DND-41 (cell line): ENCODE measurements at regions not wholly inside any gene's neighbourhood (a gene's known extent, or its start where the extent isn't known, plus 50 kb on each side); places are given as distances from the start of the nearest gene placed in this dataset.

ENCODE experiments used
- ATAC-seq: fragments of 200-7000 bp; cut with Tn5 transposase; 3 replicates; pipeline ENCODE4 v1.9.1; 2021; ENCODE audit warnings: low read depth; ENCODE audit not compliant: insufficient read depth
- DNase-seq: peaks from one replicate; pipeline ENCODE4 v3.0.0-alpha.2; 2020
- H2AFZ ChIP-seq: 2 replicates; pipeline ENCODE4 v1.6.0; 2012; ENCODE audit warnings: low read depth, low read length
- H3K27ac ChIP-seq: 2 replicates; pipeline ENCODE4 v1.5.1; 2012; ENCODE audit warnings: low read length, inconsistent platforms
- H3K27me3 ChIP-seq: fragments of 200-600 bp; sonication (generic); 2 replicates; pipeline ENCODE4 v1.6.0; 2012; ENCODE audit warnings: low read length, mild to moderate bottlenecking, inconsistent platforms; ENCODE audit not compliant: insufficient read depth, poor library complexity
- H3K36me3 ChIP-seq: 2 replicates; pipeline ENCODE4 v1.5.1; 2012; ENCODE audit warnings: low read length, inconsistent platforms; ENCODE audit not compliant: insufficient read depth
- H3K4me1 ChIP-seq: 2 replicates; pipeline ENCODE4 v1.5.1; 2012; ENCODE audit warnings: mild to moderate bottlenecking, low read length; ENCODE audit not compliant: insufficient read depth
- H3K4me2 ChIP-seq: 2 replicates; pipeline ENCODE4 v1.6.0; 2012; ENCODE audit warnings: mild to moderate bottlenecking, moderate library complexity, low read length, inconsistent platforms; ENCODE audit not compliant: insufficient read depth
- H3K4me3 ChIP-seq, 2 experiments: fragments of 200-600 bp in 1 of 2; shearing (Covaris generic) in 1 of 2; 2 replicates each; pipeline ENCODE4 v1.5.1; 2012 to 2016; ENCODE audit warnings: inconsistent platforms in 2 of 2, low read length in 2 of 2, mild to moderate bottlenecking in 2 of 2, low read depth in 1 of 2, moderate library complexity in 1 of 2
- H3K79me2 ChIP-seq: 2 replicates; pipeline ENCODE4 v1.6.0; 2012; ENCODE audit warnings: low read length, inconsistent platforms; ENCODE audit not compliant: insufficient read depth
- H3K9ac ChIP-seq: 2 replicates; pipeline ENCODE4 v1.6.0; 2012; ENCODE audit warnings: low read depth, mild to moderate bottlenecking, inconsistent platforms, low read length, moderate library complexity
- H3K9me3 ChIP-seq: 2 replicates; pipeline ENCODE4 v1.5.1; 2012; ENCODE audit warnings: low read length, moderate library complexity, mild to moderate bottlenecking, inconsistent platforms; ENCODE audit not compliant: insufficient read depth, severe bottlenecking
- H4K20me1 ChIP-seq: 2 replicates; pipeline ENCODE4 v1.6.0; 2012; ENCODE audit warnings: low read length; ENCODE audit not compliant: insufficient read depth
- EZH2 ChIP-seq: IDR thresholded peaks from 3 replicates; pipeline ENCODE4 v1.6.1; 2012; ENCODE audit warnings: borderline replicate concordance, low read depth, mild to moderate bottlenecking, moderate library complexity, low read length, inconsistent platforms; ENCODE audit not compliant: severe bottlenecking
- TF ChIP-seq, protein P1 (sequence below): IDR thresholded peaks from 2 replicates; pipeline ENCODE4 v1.5.1; 2012; ENCODE audit warnings: borderline replicate concordance, low read length, moderate library complexity, mild to moderate bottlenecking; ENCODE audit not compliant: poor library complexity, severe bottlenecking; ENCODE audit errors: extremely low read depth

DNA sequence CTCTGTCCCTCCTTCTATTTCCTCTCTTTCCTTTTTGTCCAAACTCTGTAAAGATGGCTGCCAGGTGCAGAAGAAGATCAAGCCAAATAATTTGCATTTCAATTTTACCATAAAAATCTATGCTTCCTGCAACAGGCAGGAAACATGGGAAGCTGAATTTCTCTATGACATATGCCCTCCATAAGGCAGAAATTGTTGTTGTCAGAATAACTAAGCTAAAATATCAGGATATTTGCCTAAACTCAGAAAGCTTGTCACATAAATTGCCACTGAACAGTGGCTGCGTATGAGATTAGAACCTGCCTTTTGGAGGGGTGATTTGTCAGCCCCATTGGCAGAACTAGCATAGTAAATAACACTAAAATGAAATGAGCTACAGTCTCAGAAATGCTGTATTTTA lies 288.3 kb upstream of the LMCD1 start:
- Histone ChIP-seq H3K9me3 (no peaks in the 10 kb centered on the region), H3K4me3 (no peak overlapping the region), H3K79me2 (no peaks in the 10 kb centered on the region), H3K9ac (no peak overlapping the region), H3K4me2 (no peak overlapping the region), H2AFZ (no peak overlapping the region), H3K27ac (no peak overlapping the region), H3K27me3 (no peaks in the 10 kb centered on the region), H3K36me3 (no peaks in the 10 kb centered on the region), H4K20me1 (no peaks in the 10 kb centered on the region), H3K4me1 (no peaks in the 10 kb centered on the region)
- ATAC-seq (no peak), DNase-seq (no peak)
- TF ChIP-seq, protein P1, sequence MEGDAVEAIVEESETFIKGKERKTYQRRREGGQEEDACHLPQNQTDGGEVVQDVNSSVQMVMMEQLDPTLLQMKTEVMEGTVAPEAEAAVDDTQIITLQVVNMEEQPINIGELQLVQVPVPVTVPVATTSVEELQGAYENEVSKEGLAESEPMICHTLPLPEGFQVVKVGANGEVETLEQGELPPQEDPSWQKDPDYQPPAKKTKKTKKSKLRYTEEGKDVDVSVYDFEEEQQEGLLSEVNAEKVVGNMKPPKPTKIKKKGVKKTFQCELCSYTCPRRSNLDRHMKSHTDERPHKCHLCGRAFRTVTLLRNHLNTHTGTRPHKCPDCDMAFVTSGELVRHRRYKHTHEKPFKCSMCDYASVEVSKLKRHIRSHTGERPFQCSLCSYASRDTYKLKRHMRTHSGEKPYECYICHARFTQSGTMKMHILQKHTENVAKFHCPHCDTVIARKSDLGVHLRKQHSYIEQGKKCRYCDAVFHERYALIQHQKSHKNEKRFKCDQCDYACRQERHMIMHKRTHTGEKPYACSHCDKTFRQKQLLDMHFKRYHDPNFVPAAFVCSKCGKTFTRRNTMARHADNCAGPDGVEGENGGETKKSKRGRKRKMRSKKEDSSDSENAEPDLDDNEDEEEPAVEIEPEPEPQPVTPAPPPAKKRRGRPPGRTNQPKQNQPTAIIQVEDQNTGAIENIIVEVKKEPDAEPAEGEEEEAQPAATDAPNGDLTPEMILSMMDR, result no peak
- TF ChIP-seq EZH2, result no peak

DNA sequence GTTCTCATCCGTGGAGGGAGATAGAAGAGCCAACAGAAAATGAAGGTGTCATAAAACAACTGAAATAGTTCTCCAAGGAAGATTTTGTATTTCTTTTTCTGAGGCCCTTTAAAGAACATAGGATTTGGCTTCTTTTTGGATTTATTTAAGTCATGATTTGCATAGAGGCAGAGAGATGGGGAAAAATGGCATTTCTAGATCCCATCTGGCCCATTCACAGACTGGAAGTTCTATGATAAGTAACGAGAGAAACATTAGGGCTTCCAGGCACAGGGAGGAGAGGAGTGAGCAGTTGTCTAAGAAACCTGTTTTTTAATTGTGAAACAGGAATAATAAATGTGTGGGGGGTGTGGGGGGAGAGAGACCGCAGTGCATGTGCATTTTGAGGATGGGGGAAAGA lies 285.8 kb upstream of the LMCD1 start:
- no peak overlapping the region for H3K4me3 ChIP-seq
- H3K9ac ChIP-seq, result no peak overlapping the region
- no peaks in the 10 kb centered on the region for H3K4me1 ChIP-seq
- H3K36me3 ChIP-seq, result no peaks in the 10 kb centered on the region
- no peaks in the 10 kb centered on the region for H3K9me3 ChIP-seq
- ATAC-seq (no peak), DNase-seq (no peak)
- H3K27ac ChIP-seq, result no peak overlapping the region
- H3K4me2 ChIP-seq, result no peak overlapping the region
- no peaks in the 10 kb centered on the region for H4K20me1 ChIP-seq
- TF ChIP-seq, protein P1, result no peak
- no peak for TF ChIP-seq EZH2
- H3K79me2 ChIP-seq, result no peaks in the 10 kb centered on the region
- no peaks in the 10 kb centered on the region for H3K27me3 ChIP-seq
- H2AFZ ChIP-seq, result no peak overlapping the region

DNA sequence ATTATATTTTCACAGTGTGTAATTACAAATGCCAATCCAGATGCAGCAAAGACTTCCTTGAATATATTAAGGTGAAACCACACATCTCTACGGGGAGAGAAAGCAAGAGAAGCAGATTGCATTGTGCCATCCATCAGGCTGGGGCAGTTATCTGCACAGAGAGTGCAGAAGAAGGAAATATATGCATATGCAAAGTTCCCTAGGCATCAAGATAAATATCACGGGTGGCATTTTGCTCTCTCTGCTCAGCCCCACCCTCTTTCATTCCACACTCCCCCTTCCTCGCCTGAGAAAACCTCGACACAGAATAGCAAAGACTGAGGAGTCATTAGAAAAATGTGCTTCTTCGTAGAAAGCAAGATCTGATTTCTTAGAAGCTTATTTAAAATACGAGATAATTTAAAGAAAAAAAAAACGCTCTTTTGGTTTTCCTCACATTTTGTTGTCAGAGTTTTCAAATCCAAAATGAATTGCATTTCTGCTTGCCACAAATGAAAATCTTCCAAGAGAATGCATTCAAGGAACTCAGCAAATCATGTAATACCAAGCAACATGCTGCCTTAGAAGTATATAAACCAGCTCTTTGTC lies 283.2 kb upstream of the LMCD1 start:
- Histone ChIP-seq H3K27me3 (no peaks in the 10 kb centered on the region), H3K36me3 (no peaks in the 10 kb centered on the region), H3K27ac (no peak overlapping the region), H3K9me3 (no peaks in the 10 kb centered on the region), H4K20me1 (no peaks in the 10 kb centered on the region), H2AFZ (no peak overlapping the region), H3K9ac (no peak overlapping the region), H3K4me3 (no peak overlapping the region), H3K4me1 (no peaks in the 10 kb centered on the region), H3K79me2 (no peaks in the 10 kb centered on the region), H3K4me2 (no peak overlapping the region)
- DNase-seq (no peak), ATAC-seq (no peak)
- TF ChIP-seq, protein P1, result no peak

DNA sequence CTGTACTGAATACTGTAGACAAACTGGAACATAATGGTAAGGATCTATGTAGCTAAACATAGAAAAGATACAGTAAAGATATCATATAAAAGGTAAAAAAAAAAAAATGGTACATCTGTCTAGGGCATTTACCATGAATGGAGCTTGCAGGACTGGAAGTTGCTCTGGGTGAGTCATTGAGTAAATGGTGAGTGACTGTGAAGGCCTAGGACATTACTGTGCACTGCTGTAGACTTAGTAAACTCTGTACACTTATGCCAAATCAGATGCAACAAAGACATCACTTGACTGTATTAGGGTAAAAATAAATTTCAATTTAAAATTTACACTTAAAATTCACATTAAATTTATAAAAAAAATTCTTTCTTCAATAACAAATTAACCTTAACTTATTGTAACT lies 281.3 kb upstream of the LMCD1 start:
- Histone ChIP-seq H3K27me3 (no peaks in the 10 kb centered on the region), H3K36me3 (no peaks in the 10 kb centered on the region), H2AFZ (no peak overlapping the region), H3K27ac (no peak overlapping the region), H3K9ac (no peak overlapping the region), H3K4me3 (no peak overlapping the region), H3K4me2 (no peak overlapping the region), H4K20me1 (no peaks in the 10 kb centered on the region), H3K79me2 (no peaks in the 10 kb centered on the region), H3K4me1 (no peaks in the 10 kb centered on the region), H3K9me3 (no peaks in the 10 kb centered on the region)
- ATAC-seq, result no peak
- no peak for DNase-seq
- no peak for TF ChIP-seq EZH2
- TF ChIP-seq, protein P1, result no peak
